GM12872 (cell line): ENCODE measurements at regions not wholly inside any gene's neighbourhood (a gene's known extent, or its start where the extent isn't known, plus 50 kb on each side); places are given as distances from the start of the nearest gene placed in this dataset.

Source experiments
- CTCF ChIP-seq: IDR thresholded peaks from 3 replicates; pipeline ENCODE4 v1.5.1; 2011; ENCODE audit warnings: low read depth, mild to moderate bottlenecking, low read length, moderate library complexity; ENCODE audit not compliant: insufficient read depth

GRCh38 chr11:23201936-23202522 lies 341.8 kb upstream of the CCDC179 start:
- no peak for TF ChIP-seq CTCF

DNA sequence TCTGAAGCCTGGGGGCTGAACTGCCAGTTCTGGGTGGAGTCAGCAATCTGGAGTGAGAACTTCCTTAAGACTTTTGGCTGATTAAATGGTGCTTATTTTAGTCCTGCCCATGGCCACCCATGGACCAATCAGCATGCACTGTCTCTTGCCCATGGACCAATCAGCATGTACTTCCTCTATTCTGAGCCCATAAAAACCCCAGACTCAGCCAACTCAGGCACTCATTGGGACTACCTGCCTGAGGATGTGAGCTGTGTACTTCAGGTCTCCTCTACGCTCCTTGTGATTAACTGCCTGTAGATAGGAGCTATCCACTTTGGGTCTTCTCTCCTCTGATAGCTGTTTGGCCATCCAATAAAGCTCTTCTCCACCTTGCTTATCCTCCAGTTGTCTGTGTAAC lies 342.3 kb upstream of the CCDC179 start:
- TF ChIP-seq CTCF: no peak

- TF ChIP-seq CTCF: no peak
Measured at GRCh38 chr11:23205156-23205871, 345.0 kb upstream of the CCDC179 start.

GRCh38 chr11:23206741-23207336 lies 346.6 kb upstream of the CCDC179 start:
- no peak for TF ChIP-seq CTCF

DNA sequence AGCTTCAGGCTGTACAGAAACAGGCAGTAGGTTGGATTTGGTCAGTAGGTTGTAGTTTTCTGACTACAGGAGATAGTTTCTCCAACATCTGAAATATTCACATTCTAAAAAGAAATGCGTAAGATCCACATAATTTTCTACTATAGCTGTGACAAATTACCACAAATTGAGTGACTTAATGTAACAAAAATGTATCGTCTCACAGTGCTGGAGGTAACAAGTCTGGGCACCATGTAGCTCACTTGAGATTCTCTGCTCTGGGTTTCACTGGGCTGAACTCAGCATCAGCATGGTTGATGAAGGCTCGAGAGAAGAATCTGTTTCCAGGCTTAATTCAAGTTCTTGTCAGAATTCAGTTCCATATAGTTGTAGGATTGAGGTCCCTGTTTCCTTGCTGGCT lies 350.9 kb upstream of the CCDC179 start:
- no peak for TF ChIP-seq CTCF

DNA sequence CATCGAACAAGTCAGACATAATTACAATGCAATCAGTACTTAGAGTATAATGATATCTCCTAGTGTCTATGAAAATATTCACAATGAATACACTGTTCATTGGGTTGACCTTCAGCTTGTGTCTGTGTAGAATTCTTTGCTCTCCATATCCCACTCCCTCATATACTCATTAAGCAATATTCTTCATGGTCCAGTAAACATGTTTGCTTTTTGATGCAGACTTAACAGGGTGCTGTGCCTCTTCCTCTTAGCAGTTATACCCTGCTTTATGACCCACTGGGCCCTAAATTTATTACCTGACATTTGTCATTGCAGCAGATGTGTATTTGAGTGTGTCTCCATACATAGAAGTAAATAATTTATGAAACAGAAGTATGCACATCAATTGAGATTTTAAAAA lies 352.5 kb upstream of the CCDC179 start:
- no peak for TF ChIP-seq CTCF

- no peak for TF ChIP-seq CTCF
Measured at GRCh38 chr11:23217072-23217471, 356.8 kb upstream of the CCDC179 start.
